EL (cell line): ENCODE measurements at regions not wholly inside any gene's neighbourhood (a gene's known extent, or its start where the extent isn't known, plus 50 kb on each side); places are given as distances from the start of the nearest gene placed in this dataset.
A peak's percentile ranks its signal among the peaks of the same experiment; 100 is the strongest.

Experiments
- DNase-seq: peaks from one replicate; pipeline ENCODE4 v3.0.0-alpha.2; 2016

DNA sequence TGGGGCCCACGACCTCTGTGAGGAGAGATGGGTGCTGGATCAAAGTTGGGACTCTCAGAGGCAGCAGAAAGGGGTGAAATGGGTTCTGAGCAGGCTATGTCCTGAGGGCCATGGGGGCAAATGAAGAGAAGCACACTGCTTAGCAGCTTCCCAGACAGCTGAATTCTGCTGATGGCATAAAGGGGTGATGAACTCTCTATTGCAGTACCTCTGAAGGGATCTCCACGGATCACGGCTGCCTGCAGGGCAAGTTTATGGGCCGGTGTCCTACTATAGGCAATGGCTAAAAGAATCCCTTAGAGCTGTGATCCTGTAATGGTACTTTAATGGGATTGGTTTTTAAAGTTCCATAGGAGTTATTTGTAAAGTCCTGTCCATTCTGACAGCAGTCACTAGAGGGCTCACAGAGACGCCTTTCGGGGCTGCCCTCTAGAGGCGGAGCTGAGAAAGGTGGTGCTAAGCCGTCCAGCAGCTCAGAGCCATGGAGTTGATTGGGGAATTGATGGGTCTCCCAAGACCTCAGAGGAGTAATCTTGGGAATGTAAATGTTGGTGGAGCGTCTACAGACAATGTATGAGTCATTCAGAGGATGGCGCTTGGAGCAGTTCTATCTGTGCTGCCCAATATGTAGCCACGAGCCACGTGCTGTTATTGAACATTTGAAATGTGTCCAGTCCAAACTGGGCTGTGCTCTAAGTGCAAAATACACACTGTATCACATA is 287.3 kb downstream of the COG6 start:
- DNase-seq, result peak; percentile 83

DNA sequence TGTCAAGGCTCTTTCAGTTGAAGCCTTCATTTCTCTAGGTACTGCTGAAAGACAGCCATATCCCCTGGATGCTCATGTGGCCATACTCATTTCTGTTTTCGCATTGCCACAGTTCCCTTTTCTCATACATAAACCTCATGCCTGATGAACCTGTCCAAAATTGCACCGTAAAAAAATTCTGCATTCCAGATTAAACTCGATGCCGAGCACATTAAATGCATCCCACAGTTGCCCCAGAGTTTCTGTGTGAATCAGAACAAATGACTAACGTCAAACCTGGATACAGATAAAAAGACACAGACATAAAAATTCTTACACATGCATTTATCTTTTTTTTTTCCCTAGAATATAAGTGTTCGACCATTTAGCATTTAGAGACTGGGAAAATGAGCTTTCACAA is 288.2 kb downstream of the COG6 start:
- DNase-seq, result no peak

DNA sequence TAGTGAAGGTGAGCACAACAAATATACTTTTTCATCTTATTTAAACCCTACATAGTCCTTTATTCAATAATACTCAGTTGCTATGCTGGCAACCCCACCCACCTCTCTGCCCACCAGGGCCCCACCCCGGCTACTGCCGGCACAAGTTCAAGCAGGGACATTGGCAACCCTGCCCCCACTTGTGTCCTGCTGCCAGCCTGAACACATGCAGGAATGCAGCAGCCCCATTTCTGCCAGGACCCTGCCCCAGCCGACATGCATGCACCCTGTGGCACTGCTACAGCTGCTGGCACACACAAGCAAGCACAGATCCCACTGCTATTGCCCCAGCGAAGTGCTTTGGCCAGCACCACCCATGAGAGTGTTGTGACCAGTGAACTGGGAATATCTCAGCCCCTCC is 289.8 kb downstream of the COG6 start:
- no peak for DNase-seq

DNA sequence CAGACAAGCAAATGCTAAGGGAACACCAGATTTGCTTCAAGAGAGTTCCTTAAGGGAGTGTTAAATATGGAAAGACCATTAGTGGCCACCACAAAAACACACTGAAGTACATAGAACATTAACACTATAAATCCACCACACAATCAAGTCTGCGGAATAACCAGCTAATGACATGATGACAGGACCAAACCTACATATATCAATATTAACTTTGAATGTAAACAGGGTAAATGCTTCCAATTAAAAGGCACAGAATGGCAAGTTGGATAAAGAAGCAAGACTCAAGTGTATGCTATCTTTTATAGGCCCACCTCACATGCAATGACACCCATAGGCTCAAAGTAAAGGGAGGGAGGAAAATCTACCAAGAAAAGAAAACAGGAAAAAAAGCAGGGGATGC is 291.3 kb downstream of the COG6 start:
- no peak for DNase-seq

DNA sequence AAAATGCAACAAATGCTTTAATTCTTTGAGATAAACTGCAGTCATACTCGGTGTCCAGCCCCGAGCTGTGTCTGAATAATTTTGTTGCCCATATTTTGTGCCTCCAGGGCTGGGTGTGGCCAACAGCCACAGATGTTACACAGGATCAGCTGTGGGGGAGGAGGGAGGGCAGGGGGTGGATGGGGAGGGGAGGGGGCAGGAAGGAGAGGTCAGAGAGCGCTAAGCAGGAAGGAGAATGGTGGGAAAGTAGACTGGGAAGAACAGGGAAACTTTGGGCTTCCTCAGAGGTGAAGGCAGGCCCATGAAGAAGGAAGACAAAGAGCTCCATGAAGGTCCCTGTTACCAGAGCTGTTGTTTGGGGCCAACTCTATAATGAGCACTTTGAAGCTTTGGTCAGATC is 295.8 kb downstream of the COG6 start:
- no peak for DNase-seq

DNA sequence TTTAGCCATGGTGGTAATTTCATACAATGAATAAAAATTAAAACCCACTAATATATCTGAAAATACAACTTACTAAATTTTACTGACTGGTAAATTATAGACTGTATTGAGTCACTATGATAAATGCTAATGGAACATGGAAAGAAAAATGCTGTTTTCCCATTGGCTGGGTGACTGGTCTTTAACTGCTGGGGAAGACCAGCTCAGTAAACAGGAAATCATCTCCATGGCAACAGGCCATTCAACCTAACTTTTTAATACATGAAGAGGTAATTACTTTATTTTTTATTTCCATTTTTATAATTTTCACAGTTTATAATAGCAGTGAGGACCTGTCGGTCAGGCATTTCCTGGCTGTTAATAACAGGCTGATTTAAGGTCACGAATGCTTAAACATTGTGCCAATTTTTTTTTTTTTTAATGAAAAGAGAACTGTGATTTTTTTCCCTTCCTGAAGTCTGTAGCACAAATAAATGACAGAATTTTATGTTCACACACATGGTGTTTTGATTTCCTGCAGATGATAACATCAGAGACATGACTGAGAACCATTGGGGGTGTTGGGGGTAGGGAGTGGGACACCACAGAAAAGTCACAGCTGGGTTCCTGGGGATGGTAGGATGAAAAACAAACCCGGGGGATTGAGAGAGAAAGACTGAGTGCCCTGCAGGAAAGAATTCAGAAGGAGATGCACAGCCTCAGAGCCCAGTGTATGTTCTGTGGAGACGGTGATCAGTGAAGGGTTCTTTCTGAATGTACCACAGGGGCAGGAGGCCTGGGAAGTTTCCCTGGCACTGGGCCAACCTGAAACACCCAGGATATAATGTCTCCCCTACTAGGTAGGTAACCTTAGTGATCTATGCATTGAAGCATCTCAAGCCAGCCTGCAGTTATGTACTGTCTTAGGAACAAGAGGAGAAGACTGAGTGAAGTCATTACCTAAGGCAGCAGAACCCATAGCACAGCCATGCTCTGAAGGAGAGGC is 297.1 kb downstream of the COG6 start:
- peak; percentile 39 for DNase-seq

DNA sequence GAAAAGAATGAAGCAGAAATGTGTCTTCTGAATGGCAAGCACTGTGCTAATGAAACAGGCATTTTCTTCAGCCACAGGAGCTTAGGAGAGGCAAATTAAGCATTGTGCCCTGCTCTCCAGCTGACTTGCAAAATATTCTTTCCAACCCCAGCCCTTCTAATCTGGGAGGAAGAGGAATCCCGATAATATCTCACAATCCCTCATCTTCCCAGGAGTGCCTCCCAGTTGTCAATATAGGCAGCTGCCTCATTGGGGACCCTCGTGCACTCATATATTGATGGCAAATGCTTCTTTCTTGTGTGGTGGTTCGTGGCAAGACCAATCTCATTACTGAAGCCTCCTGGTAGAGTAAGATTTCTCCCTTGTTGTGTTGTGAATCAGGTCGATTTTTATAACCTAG is 299.0 kb downstream of the COG6 start:
- no peak for DNase-seq

DNA sequence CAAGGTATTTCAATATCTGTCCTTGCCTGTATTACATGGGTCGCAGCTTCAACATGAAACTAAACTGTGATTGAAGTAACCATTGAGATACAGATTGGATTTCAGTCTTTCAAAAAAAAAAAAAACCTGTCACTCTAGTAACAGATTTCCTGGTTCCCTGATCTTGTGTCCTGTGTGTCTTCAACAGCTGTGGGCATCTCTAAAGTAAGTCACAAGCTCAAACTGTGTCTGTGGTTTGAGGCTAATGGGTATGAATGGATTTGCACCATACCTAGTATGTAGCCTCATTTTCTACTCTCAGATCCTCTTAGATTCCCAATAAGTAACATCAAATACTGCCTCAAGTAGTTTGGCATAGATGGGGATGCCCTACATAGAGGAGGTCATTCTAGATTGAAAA is 300.1 kb downstream of the COG6 start:
- DNase-seq, result no peak

DNA sequence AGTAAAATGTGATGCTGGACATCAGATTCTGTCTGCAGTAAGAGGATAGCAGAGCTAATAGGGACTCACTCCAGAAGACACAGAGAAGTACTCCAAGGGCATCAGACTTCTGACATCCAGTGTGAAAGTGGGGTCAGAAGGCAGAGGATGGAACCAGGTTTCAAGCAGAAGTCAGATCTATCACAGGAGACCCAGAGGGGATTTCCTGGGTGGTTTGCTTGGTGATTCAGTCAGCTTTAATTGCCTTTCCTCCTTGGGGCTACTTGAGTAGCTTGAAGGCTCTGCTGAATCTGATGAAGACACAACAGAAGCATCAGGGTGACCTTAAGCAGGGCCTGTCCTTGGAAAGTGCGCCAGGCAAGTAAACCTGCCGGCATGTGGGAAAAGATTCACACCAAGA is 300.6 kb downstream of the COG6 start:
- peak; percentile 12 for DNase-seq

DNA sequence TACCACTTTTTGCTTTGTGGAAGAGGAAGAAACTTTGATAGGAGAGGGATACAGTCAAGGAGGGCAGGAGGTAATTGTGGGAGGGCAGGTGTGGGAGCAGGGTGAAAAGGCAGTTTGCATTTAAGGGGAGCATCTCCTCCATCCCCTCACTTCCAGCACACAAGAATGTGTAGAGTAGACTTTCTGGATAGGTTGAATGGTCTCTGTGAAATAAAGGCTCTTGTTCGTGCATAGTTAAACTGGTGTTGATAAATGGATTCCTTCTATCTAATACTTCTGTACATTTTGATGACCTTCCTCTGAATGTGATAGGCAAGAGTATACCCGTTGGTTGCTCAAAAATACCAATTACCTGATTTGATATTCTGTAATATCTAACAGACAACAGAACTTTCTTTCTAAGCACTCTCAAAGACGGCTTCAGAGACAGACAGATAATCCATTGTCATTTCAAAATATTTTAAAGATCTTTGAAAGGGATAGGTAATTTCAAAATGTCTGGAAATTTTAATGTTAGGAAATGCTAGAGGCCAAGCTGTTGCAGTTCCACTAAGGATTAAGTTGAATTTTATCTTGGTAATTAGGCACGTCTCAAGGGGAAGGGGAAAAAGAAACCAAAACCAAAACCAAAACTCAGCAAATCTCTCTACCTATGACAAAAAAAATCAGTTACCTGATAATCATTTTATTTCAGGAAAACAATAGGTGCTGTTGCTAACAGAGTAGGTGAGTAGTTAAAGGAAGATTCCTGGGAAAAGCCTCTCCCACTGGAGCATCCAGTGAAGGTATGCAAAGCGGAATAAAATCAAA is 302.6 kb downstream of the COG6 start:
- DNase-seq, result no peak

DNA sequence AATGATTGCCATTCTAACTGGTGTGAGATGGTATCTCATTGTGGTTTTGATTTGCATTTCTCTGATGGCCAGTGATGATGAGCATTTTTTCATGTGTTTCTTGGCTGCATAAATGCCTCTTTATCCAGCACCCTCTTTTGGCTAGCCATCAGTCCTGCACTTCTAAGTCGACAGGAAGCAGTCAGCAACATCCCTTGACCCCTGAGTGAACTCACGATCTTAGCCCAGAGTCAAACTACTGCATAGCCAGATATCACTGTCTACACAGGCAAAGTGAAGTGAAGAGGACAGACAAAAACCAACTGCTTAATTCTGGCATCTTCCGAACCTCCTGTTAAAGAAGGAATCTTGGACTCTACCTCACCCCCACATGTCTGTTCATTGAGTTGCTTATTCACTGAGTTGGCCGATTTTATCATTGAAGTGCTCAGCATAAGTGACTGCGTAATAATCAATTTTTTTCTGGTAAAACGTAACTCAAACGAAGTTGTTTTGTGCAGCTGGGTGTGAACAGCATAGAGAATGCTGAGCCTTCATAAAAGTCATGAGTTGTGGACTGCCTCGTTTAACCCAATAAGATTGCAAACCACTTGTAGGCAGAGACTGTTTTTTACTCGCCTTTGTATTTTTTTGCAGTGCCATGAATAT is 304.2 kb downstream of the COG6 start:
- no peak for DNase-seq

DNA sequence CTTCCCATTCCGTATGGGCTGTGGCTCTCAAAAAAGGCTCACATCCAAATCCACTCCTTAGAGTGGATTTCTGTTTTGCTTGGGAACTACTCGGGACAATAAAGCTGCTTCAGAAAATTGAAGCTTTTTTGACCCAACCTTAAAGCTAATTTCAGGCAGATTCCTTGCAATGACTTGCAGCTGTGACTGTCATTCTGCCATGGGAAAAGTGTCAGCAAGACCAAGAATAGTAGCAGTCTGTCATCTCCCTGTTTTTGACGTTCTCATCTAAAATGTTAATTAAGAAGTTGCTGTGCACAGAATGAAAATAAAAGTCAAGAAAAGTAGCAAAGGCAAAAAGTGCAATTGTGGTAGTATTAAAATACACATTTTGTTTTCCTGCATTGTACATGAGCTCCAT is 304.7 kb downstream of the COG6 start:
- no peak for DNase-seq

DNA sequence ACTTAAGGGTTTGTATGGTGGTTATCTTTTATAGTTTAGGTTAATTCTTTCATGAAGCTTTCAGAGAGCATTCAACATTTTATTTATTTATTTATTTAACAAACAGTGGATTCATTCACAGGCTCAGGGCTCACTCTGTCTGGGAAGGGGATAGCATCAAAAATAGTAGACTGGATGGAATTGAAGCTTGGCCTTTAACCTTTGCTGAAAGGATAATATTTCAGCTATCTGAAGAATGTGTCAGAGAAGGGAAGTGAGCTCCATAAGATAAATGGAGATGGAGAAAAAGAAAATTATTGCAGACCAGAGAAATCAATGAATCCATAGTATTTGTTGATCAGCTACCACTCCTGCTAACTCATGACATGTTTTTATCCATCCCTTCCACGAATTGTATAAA is 305.6 kb downstream of the COG6 start:
- peak; percentile 42 for DNase-seq

DNA sequence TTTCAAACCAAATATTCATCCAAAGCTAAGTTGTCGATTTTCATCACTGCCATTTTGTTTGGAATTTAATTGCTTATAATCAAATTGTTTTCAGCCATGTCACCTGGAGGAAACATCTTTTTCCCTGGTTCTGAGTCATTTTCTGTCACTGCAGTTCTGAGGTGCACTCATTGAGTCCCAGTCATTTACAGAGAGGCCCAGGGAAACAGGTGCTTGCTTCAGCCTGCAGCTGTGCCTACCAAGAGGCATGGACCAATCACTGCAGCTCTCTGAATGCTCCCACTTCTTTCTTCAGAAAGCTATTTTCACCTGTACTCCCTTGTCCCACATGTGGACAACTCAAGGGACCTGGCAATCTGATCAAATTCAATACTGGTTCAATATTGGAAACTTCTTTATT is 308.1 kb downstream of the COG6 start:
- no peak for DNase-seq

DNA sequence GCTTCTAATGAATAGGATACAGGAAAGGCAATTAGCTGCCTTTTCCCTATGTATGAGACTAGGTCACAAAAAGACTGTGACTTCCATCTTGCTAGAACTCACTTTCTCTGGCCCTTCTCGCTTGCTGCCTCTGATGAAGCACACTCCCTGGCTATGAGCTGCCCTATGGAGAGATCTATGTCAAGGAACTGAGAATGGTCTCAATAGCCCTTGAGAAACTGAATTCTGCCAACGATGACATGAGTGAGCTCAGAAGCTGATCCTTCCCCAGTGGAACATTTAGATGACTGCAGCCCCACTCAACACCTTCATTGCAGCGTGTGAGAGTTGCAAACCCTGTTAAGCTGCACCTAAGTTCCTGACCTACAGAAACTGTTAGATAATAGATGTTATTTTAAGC is 309.8 kb downstream of the COG6 start:
- DNase-seq, result no peak

DNA sequence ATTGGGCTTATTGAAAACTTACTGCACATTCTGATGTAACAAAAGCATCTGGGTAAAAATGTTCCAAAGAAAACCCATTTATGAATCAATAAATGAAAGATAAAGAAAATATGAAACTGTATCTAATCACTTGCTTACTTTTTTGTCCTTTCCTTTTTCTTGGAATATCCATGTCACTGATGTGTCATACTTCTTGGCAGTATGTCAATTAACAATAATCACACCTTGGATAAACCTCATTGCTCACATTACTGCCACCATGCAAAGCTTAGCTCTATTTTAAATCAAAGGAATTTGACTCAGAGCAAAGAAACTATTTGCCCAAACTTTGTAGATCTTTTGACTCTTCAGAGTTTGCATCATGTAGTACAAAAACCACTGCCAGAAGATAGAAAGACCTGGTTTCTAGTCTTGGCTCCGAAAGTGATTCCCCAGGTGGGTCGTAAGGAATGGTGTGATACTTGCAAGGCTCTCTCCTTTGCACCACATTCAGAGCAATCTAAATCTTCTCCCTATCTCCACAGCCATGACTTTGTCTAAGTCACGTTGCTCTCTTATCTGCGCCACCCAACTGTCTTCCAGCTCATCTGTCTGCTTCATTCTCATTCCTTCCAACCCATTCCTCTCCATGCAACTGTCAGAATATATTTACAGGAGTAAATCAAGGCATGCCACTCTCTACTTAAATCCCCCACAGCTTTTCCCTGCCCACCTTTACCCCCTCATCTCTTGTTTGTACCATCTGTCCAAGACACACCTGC is 311.9 kb downstream of the COG6 start:
- no peak for DNase-seq

DNA sequence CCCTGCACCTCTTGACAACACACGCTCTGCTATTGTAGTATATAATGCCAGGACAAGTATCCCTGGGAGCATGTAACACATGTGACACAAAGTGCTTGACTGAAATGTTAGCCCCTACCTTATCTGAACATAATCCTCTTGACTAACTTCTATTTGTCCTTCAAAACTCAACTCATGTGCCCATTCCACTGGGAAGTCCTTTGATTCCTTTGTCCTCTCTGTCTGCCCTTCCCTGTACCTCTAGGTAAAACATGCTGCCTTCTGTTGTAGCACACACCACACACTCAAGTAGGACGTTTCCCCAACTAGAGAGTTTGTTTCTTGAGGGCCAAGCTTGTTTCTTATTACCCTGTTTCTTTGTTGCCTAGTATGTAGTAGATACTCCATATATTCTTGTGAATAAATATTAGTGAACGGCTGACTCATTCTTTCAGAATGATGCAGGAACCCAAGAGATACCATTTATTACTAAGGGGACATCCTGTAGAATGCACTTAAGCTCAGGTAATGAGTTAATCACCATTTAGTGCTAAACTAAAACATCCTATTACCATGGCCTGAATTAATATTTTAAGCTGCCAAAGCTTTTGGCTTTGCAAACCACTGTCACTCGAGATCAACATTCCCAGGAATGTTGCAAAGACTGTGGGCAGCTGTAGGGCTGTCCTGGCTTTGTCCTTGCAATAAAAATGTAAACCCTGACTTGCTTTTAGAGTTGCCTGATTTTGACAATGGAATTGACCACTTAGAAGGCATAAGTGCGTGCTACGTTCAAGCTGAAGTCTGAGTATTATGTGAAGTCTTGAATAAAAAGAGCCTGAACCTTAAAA is 313.4 kb downstream of the COG6 start:
- no peak for DNase-seq

DNA sequence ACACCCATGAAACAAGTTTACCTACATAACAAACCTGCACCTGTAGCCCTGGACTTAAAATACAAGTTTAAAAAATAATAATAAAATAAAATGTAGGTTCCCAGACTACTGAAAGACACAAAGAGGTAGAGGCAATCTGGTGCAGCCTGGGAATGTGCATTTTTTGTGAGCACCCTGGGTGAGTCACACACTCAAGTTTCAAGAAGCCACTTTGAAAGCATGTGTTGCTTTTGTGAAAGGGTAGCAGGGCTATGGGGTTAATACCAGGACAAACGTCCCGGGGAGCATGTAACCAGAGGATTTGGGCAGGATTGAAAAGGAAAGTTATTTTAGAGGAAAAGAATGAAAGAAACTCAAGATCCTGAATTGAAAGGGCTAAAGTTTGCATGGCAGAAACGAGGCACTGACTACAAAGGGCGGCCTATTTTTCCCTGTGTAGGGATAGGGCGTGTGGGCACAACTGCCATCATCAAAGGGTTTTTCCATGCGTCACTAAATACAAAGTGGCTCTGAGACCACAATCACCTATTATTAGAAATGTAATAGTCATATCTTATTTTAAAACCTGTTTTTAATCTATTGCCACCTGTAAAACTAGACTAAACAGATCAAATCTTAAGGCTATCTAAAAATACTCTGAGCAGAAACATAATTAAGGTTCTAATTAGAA is 314.9 kb downstream of the COG6 start:
- DNase-seq, result no peak

DNA sequence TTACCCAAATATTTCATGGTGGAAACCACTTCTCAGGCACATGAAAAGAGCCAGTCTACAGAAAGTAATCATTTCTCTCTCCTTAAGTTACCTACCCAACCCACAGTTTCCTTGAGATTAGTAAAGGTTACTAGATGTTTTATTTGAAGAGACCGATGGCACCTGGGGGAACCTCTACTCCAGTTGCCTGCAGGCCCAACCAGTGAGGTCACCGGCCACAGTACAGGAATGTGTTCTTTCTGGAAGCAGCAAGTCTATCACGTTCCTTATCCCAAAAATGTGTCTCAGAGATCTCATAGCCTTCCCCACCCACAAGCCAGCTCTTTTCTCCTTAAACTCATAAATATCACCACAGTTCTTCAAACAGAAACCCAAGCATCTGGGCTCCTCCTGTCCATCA is 316.1 kb downstream of the COG6 start:
- DNase-seq, result no peak

DNA sequence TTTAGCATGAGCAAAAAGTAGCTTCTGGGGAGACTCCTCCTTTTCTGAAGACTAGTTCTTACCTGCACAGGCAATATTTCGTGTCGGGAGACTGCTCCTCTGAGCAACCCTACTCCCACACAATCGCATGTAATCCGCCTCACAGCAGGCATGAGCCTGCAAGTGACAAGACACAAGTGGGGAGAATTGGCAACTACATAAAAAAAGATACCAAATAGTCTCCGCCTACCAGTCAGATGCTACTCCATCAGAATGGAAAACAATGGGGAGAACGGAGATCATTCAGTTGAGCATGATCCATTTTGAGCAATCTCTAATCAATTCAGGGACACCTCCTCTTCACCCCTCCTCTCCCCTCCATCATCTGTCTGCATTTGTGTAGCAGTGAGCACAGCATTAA is 321.0 kb downstream of the COG6 start:
- DNase-seq, result no peak

DNA sequence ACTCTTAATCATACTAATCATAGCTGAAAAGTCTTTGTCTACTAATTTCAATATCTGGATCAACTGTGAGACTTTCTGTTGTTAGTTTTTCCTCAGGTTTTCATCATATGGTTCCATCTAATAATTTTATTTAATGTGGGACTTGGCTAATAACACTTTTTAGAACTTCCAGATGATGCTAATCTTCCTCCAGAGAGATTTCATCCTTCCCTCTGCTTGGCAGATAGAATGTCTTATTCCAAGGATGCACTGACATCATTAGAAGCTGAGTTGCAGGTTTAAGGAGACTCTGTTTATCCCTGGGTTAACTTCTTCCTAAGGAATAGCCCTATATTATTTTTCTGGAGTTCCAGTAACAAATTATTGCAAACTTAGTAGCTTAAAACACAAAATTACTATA is 325.6 kb downstream of the COG6 start:
- DNase-seq, result no peak
